ENCODE measurements at regions not wholly inside any gene's neighbourhood (a gene's known extent, or its start where the extent isn't known, plus 50 kb on each side); places are given as distances from the start of the nearest gene placed in this dataset.
"Not testable (repeated sequence)": the region's sequence is repeated elsewhere in the genome, so short reads cannot be mapped to it uniquely, and the experiment has no call there.

- in situ Hi-C loops (cut with MboI; ENCODE audit: low sequenced_read_pairs) = no loop called here
These were observed 97.6 kb downstream of the NFKBIZ start for GRCh38 chr3:101946906-101947305.

DNA sequence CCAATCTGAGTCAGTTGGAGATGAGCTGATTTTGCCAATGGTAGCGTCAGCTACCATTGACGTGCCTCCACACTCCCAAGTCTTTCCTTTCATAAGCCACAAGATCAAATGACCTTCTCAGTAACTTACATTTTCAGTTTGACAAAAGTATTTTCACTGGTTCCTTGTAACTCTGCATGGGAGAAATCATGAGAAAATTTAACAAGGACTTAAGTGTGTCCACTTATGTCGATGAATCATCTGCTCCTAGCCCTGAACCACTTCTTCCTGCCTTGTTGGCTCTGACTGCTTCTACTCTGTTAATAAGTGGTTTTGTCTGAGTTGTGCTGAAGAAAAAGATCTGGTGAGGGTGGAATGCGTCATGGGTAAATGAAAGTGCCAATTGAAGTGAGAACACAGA is 101.2 kb downstream of the NFKBIZ start:
- in situ Hi-C loops (cut with MboI; ENCODE audit: low sequenced_read_pairs) = no loop called here

DNA sequence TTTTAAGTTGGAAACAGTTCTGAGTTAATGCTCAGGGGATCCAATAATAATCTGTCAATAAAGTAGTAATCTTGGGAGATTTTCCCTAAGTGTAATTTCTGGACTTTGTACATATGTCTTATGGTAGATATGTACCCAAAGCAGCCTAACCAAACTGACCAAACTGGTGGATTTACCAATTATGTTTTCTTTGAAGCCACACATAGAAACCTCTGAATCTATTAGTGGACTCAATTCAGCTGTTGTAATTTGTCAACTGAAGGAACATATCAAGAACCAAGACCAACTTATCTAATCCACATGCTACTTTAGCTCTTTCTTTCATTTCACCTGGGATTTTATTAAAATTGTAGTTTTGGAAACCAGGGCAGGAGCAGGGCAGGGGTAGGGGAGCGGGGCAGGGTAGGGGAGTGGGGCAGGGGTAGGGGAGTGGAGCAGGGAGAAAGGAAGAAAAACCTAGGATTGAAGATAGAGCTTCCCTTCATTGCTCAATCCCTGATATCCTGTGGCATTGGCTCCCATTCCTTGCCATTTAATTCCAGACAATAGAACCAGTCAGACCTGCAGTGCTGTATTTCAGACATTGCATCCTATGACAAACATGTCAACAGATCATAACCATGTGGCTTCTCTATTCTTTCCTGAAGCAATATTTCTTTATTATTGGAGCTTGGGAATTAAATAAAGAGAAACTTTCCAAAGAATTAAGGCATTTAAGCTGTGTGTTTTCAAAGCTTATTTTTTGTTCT is 101.8 kb downstream of the NFKBIZ start:
- in situ Hi-C loops (cut with MboI; ENCODE audit: low sequenced_read_pairs) = no loop called here

- in situ Hi-C loops (cut with MboI; ENCODE audit: low sequenced_read_pairs) = no loop called here
These were observed 105.0 kb downstream of the NFKBIZ start for GRCh38 chr3:101954361-101954760.

- in situ Hi-C loops (cut with MboI; ENCODE audit: low sequenced_read_pairs) = no loop called here
These were observed 105.6 kb downstream of the NFKBIZ start for GRCh38 chr3:101954936-101955335.

DNA sequence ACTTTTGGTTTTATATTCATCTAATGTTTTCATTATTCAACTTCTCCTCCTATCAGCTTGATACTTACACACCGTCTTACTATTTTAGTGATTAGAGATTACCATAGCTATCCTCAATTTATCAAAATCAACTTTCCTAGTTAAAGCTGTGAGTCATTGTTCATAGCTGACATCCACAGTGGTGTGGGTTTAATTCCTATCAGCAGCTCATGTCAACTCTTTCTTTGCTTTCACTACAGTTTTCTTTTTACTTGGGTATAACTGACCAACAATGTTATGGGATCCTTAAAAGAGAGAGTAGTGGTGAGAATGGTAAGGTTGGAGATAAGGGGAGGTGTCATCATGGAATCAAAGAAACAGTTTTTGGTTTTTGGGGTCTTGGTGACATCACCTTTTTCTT is 112.7 kb downstream of the NFKBIZ start:
- in situ Hi-C loops (cut with MboI; ENCODE audit: low sequenced_read_pairs) = no loop called here

DNA sequence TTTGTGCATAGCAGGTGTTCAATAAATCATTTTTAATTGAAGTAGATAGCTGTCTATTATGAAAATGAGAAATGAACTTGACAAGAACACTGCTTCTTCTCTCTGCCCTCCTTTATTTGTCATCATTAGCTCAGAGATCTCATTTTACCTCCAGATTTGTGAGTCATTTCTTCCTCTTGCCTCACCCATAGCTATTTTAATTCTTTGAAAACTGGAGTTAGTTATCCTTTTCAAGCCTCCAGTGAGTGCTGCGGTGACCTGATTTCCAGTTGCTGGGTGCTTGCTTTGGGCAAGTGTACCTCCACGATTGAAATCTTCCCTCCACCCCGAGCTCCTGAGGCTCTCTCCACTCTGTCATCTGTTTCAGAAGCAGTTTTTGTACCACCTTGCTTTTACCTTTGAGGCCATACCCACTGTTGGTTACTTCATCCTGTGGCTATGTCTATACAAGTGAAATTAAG is 114.6 kb downstream of the NFKBIZ start:
- in situ Hi-C loops (cut with MboI; ENCODE audit: low sequenced_read_pairs) = no loop called here

- in situ Hi-C loops (cut with MboI; ENCODE audit: low sequenced_read_pairs) = no loop called here
These were observed 115.5 kb downstream of the NFKBIZ start for GRCh38 chr3:101964861-101965260.

- in situ Hi-C loops (cut with MboI; ENCODE audit: low sequenced_read_pairs) = no loop called here
These were observed 116.9 kb downstream of the NFKBIZ start for GRCh38 chr3:101966226-101966625.

DNA sequence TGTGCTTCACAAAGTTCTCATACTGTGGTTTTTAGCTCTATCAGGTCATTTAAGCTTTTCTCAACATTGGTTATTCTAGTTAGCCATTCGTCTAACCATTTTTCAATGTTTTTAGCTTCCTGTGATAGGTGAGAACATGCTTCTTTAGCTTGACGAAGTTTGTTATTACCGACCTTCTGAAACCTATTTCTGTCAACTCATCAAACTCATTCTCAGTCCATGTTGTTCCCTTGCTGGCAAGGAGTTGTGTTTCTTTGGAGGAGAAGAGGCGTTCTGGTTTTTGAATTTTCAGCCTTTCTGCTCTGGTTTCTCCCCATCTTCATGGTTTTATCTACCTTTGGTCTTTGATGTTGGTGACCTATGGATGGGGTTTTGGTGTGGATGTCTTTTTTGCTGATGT is 120.9 kb downstream of the NFKBIZ start:
- in situ Hi-C loops (cut with MboI; ENCODE audit: low sequenced_read_pairs) = no loop called here

- in situ Hi-C loops (cut with MboI; ENCODE audit: low sequenced_read_pairs) = no loop called here
These were observed 121.6 kb downstream of the NFKBIZ start for GRCh38 chr3:101970905-101971304.

GRCh38 chr3:101972430-101973162 is 123.3 kb downstream of the NFKBIZ start:
- in situ Hi-C loops (cut with MboI; ENCODE audit: low sequenced_read_pairs) = no loop called here

DNA sequence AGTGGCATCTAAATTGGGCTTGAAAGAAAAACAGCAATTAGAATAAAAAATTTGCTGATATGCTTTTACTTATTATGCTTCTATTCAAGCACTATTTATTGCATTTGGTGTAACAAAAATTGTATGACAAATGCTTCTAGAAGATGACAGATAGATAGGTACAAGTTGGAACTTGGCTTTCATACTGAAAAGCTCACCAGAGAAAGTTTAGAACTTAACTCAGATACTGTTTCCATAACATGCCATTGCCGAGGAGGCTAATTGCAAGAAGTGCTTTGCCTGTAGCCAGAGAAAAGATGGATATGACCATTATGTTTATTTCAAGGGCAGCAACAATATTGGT is 123.8 kb downstream of the NFKBIZ start:
- in situ Hi-C loops (cut with MboI; ENCODE audit: low sequenced_read_pairs) = no loop called here

GRCh38 chr3:101975415-101975814 is 126.1 kb downstream of the NFKBIZ start:
- in situ Hi-C loops (cut with MboI; ENCODE audit: low sequenced_read_pairs) = not testable (repeated sequence)

GRCh38 chr3:101976473-101976872 is 127.2 kb downstream of the NFKBIZ start:
- in situ Hi-C loops (cut with MboI; ENCODE audit: low sequenced_read_pairs) = no loop called here

DNA sequence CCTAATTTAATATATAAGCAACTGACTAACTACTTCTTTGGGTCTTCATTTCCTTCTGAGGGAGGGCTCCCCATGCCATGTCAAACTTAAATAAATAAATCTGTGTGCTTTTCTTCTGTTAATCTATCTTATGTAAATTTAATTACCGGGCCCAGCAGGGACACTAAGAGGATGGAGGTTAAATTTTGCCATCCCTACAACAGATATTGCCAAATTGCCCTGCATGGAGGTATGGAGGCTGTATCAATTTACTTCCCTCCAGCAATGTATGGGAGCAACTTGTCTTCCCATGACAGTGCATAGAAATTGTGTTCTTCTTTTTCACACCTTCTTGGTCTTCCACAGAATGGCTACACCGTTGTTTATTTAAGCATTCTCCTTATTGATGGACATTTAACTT is 129.0 kb downstream of the NFKBIZ start:
- in situ Hi-C loops (cut with MboI; ENCODE audit: low sequenced_read_pairs) = no loop called here

DNA sequence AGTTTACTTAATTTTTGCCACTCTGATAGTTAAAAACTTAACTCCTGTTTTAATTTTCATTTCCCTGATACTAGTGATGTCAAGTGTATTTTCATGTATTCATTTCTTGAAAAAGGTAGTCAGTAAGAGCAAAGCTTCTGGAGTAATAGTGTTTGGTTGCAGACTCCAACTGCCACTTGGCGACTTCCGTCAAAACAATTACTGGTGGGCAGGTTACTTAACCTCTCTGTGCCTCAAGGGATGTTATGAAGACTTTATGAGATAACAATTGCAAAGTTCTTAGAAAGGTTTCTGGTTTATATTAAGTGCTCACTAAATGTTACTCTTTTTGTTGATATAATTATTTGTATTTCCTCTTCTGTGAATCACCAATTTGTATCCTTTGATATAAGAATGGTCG is 129.7 kb downstream of the NFKBIZ start:
- in situ Hi-C loops (cut with MboI; ENCODE audit: low sequenced_read_pairs) = no loop called here

DNA sequence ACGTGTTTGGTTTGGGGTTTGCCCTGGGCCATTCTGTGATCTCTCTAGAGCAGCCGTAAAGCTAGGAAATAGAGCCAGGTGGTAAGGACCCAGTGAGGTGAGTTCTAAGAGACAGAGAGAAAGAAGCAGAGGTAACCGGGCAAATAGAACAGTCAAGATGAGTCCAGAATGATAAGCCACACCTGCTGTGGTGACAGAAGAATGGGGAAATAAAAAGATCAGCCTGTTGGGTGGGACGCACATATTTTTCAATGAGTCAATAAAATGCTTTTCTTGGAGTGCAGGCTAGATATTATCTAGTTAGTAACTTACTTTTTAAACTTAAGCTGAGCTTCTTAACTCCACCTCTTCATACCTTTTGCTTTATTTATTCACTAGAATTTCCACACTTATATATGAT is 135.0 kb downstream of the NFKBIZ start:
- in situ Hi-C loops (cut with MboI; ENCODE audit: low sequenced_read_pairs) = no loop called here

DNA sequence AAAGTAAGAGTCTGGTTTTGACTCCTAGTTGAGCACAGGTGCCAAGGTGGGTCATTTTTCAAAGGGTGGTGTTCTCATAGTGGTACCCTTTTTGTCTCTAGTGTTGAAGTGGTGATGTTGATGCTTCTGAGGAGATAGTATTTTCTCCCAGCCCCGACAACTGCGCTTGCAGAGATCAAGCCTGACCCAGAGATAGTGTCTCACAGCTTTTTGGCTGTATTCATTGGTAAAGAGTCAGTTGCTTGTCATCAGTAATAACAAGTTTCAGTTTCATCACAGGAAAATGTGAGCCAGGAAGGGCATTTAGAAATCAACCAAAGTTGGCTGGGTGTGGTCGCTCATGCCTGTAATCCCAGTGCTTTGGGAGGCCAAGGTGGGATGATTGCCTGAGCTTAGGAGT is 139.3 kb downstream of the NFKBIZ start:
- in situ Hi-C loops (cut with MboI; ENCODE audit: low sequenced_read_pairs) = no loop called here

DNA sequence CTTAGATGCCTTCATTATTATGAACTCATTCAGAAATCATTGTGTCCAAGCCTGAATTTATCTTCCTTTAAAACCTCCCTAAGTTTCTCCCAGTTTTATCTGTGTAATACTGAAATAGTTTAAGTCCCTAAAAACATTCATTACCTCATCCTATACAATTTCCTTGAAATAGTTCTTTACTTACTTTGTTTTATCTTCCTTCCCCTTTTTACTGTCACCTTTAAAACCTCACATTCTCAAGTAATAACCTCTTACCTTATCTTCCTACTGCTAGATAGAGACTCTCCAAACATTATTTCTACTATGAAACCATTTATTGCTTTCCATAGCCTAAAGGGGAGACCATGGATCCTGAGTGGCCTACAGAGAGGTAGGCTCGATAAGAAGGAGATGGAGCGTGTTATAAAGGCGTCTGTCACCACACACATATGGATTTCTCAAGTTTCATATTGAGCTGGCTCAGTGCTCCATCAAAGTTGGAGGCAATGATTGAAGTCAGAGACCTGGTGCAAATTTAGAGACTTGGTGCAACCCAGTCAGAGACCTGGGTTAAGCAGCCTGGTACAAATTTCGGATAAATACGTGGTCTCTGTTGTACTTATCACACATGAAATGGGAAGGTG is 140.4 kb downstream of the NFKBIZ start:
- in situ Hi-C loops (cut with MboI; ENCODE audit: low sequenced_read_pairs) = no loop called here

- in situ Hi-C loops (cut with MboI; ENCODE audit: low sequenced_read_pairs) = no loop called here
These were observed 143.5 kb downstream of the NFKBIZ start for GRCh38 chr3:101992863-101993262.

- in situ Hi-C loops (cut with MboI; ENCODE audit: low sequenced_read_pairs) = no loop called here
These were observed 145.1 kb downstream of the NFKBIZ start for GRCh38 chr3:101994386-101994785.
